ENCODE measurements at regions not wholly inside any gene's neighbourhood (a gene's known extent, or its start where the extent isn't known, plus 50 kb on each side); places are given as distances from the start of the nearest gene placed in this dataset.
"Not testable (repeated sequence)": the region's sequence is repeated elsewhere in the genome, so short reads cannot be mapped to it uniquely, and the experiment has no call there.

- no peaks in the 10 kb centered on the region for H3K27me3 ChIP-seq (ENCODE audit: control insufficient read depth in 1 of 2, insufficient read depth in 2 of 2, low read length in 2 of 2)
- H3K4me3 ChIP-seq (ENCODE audit: low read length in 2 of 2): no peak overlapping the region
- H3K9me3 ChIP-seq (ENCODE audit: control insufficient read depth in 2 of 2, low read length in 2 of 2): no peaks in the 10 kb centered on the region
Measured at GRCh38 chr10:8306685-8307364, 252.3 kb downstream of the GATA3 start.

GRCh38 chr10:8310930-8311329 lies 256.4 kb downstream of the GATA3 start:
- no peak overlapping the region for H3K9ac ChIP-seq (ENCODE audit: low read length in 2 of 2)
- H3K9me3 ChIP-seq (ENCODE audit: control insufficient read depth in 2 of 2, low read length in 2 of 2): no peaks in the 10 kb centered on the region
- H3K4me3 ChIP-seq (ENCODE audit: low read length in 2 of 2): no peak overlapping the region
- H3K27me3 ChIP-seq (ENCODE audit: control insufficient read depth in 1 of 2, insufficient read depth in 2 of 2, low read length in 2 of 2): peaks cover 0 to 2% of the 10 kb centered on the region in 2 donors
- H3K36me3 ChIP-seq (ENCODE audit: control insufficient read depth in 2 of 2, insufficient read depth in 2 of 2, low read length in 2 of 2): no peaks in the 10 kb centered on the region
- H3K4me1 ChIP-seq (ENCODE audit: control insufficient read depth, insufficient read depth, low read length): no peaks in the 10 kb centered on the region
- H3K27ac ChIP-seq (ENCODE audit: low read length): no peak overlapping the region

More at GRCh38 chr10:8306685-8307364, 252.3 kb downstream of the GATA3 start:
- Histone ChIP-seq H3K4me1 (ENCODE audit: control insufficient read depth, insufficient read depth, low read length) (no peaks in the 10 kb centered on the region), H3K9ac (ENCODE audit: low read length in 2 of 2) (no peak overlapping the region), H3K27ac (ENCODE audit: low read length) (no peak overlapping the region), H3K36me3 (ENCODE audit: control insufficient read depth in 2 of 2, insufficient read depth in 2 of 2, low read length in 2 of 2) (no peaks in the 10 kb centered on the region)

- Histone ChIP-seq H3K4me3 (ENCODE audit: low read length in 2 of 2) (no peak overlapping the region), H3K4me1 (ENCODE audit: control insufficient read depth, insufficient read depth, low read length) (no peaks in the 10 kb centered on the region), H3K36me3 (ENCODE audit: control insufficient read depth in 2 of 2, insufficient read depth in 2 of 2, low read length in 2 of 2) (no peaks in the 10 kb centered on the region), H3K27ac (ENCODE audit: low read length) (no peak overlapping the region), H3K9me3 (ENCODE audit: control insufficient read depth in 2 of 2, low read length in 2 of 2) (no peaks in the 10 kb centered on the region), H3K27me3 (ENCODE audit: control insufficient read depth in 1 of 2, insufficient read depth in 2 of 2, low read length in 2 of 2) (peaks cover 0 to 2% of the 10 kb centered on the region in 2 donors), H3K9ac (ENCODE audit: low read length in 2 of 2) (no peak overlapping the region)
Measured at GRCh38 chr10:8311526-8312070, 257.1 kb downstream of the GATA3 start.

GRCh38 chr10:8312079-8312478 lies 257.6 kb downstream of the GATA3 start:
- Histone ChIP-seq H3K27me3 (ENCODE audit: control insufficient read depth in 1 of 2, insufficient read depth in 2 of 2, low read length in 2 of 2) (peaks cover 0 to 2% of the 10 kb centered on the region in 2 donors), H3K9me3 (ENCODE audit: control insufficient read depth in 2 of 2, low read length in 2 of 2) (no peaks in the 10 kb centered on the region), H3K36me3 (ENCODE audit: control insufficient read depth in 2 of 2, insufficient read depth in 2 of 2, low read length in 2 of 2) (no peaks in the 10 kb centered on the region), H3K27ac (ENCODE audit: low read length) (no peak overlapping the region), H3K9ac (ENCODE audit: low read length in 2 of 2) (no peak overlapping the region), H3K4me1 (ENCODE audit: control insufficient read depth, insufficient read depth, low read length) (no peaks in the 10 kb centered on the region), H3K4me3 (ENCODE audit: low read length in 2 of 2) (no peak overlapping the region)

GRCh38 chr10:8312781-8313180 lies 258.3 kb downstream of the GATA3 start:
- H3K4me3 ChIP-seq (ENCODE audit: low read length in 2 of 2): no peak overlapping the region
- H3K9me3 ChIP-seq (ENCODE audit: control insufficient read depth in 2 of 2, low read length in 2 of 2): no peaks in the 10 kb centered on the region
- H3K27ac ChIP-seq (ENCODE audit: low read length): no peak overlapping the region
- H3K27me3 ChIP-seq (ENCODE audit: control insufficient read depth in 1 of 2, insufficient read depth in 2 of 2, low read length in 2 of 2): peaks cover 0 to 2% of the 10 kb centered on the region in 2 donors
- H3K4me1 ChIP-seq (ENCODE audit: control insufficient read depth, insufficient read depth, low read length): no peaks in the 10 kb centered on the region
- no peak overlapping the region for H3K9ac ChIP-seq (ENCODE audit: low read length in 2 of 2)
- no peaks in the 10 kb centered on the region for H3K36me3 ChIP-seq (ENCODE audit: control insufficient read depth in 2 of 2, insufficient read depth in 2 of 2, low read length in 2 of 2)

- Histone ChIP-seq H3K9ac (ENCODE audit: low read length in 2 of 2) (no peak overlapping the region), H3K27me3 (ENCODE audit: control insufficient read depth in 1 of 2, insufficient read depth in 2 of 2, low read length in 2 of 2) (peaks cover 0 to 2% of the 10 kb centered on the region in 2 donors), H3K27ac (ENCODE audit: low read length) (no peak overlapping the region), H3K9me3 (ENCODE audit: control insufficient read depth in 2 of 2, low read length in 2 of 2) (no peaks in the 10 kb centered on the region), H3K4me3 (ENCODE audit: low read length in 2 of 2) (no peak overlapping the region), H3K4me1 (ENCODE audit: control insufficient read depth, insufficient read depth, low read length) (no peaks in the 10 kb centered on the region), H3K36me3 (ENCODE audit: control insufficient read depth in 2 of 2, insufficient read depth in 2 of 2, low read length in 2 of 2) (no peaks in the 10 kb centered on the region)
Measured at GRCh38 chr10:8314486-8314885, 260.0 kb downstream of the GATA3 start.

GRCh38 chr10:8315619-8316021 lies 261.1 kb downstream of the GATA3 start:
- Histone ChIP-seq H3K4me1 (ENCODE audit: control insufficient read depth, insufficient read depth, low read length) (no peaks in the 10 kb centered on the region), H3K9ac (ENCODE audit: low read length in 2 of 2) (no peak overlapping the region), H3K27me3 (ENCODE audit: control insufficient read depth in 1 of 2, insufficient read depth in 2 of 2, low read length in 2 of 2) (peaks cover 0 to 2% of the 10 kb centered on the region in 2 donors), H3K4me3 (ENCODE audit: low read length in 2 of 2) (no peak overlapping the region), H3K9me3 (ENCODE audit: control insufficient read depth in 2 of 2, low read length in 2 of 2) (no peaks in the 10 kb centered on the region), H3K36me3 (ENCODE audit: control insufficient read depth in 2 of 2, insufficient read depth in 2 of 2, low read length in 2 of 2) (no peaks in the 10 kb centered on the region), H3K27ac (ENCODE audit: low read length) (no peak overlapping the region)

GRCh38 chr10:8316284-8316683 lies 261.8 kb downstream of the GATA3 start:
- Histone ChIP-seq H3K9me3 (ENCODE audit: control insufficient read depth in 2 of 2, low read length in 2 of 2) (no peaks in the 10 kb centered on the region), H3K4me3 (ENCODE audit: low read length in 2 of 2) (no peak overlapping the region), H3K4me1 (ENCODE audit: control insufficient read depth, insufficient read depth, low read length) (no peaks in the 10 kb centered on the region), H3K27ac (ENCODE audit: low read length) (no peak overlapping the region), H3K36me3 (ENCODE audit: control insufficient read depth in 2 of 2, insufficient read depth in 2 of 2, low read length in 2 of 2) (no peaks in the 10 kb centered on the region), H3K9ac (ENCODE audit: low read length in 2 of 2) (no peak overlapping the region), H3K27me3 (ENCODE audit: control insufficient read depth in 1 of 2, insufficient read depth in 2 of 2, low read length in 2 of 2) (peaks cover 0 to 2% of the 10 kb centered on the region in 2 donors)

GRCh38 chr10:8318429-8318828 lies 263.9 kb downstream of the GATA3 start:
- not testable (repeated sequence) for H3K4me1 ChIP-seq (ENCODE audit: control insufficient read depth, insufficient read depth, low read length); H3K4me3 ChIP-seq (ENCODE audit: low read length in 2 of 2); H3K36me3 ChIP-seq (ENCODE audit: control insufficient read depth in 2 of 2, insufficient read depth in 2 of 2, low read length in 2 of 2); H3K9me3 ChIP-seq (ENCODE audit: control insufficient read depth in 2 of 2, low read length in 2 of 2); H3K9ac ChIP-seq (ENCODE audit: low read length in 2 of 2); H3K27ac ChIP-seq (ENCODE audit: low read length); H3K27me3 ChIP-seq (ENCODE audit: control insufficient read depth in 1 of 2, insufficient read depth in 2 of 2, low read length in 2 of 2)

GRCh38 chr10:8318956-8319355 lies 264.5 kb downstream of the GATA3 start:
- Histone ChIP-seq H3K4me3 (ENCODE audit: low read length in 2 of 2) (no peak overlapping the region), H3K4me1 (ENCODE audit: control insufficient read depth, insufficient read depth, low read length) (no peaks in the 10 kb centered on the region), H3K9ac (ENCODE audit: low read length in 2 of 2) (no peak overlapping the region), H3K9me3 (ENCODE audit: control insufficient read depth in 2 of 2, low read length in 2 of 2) (no peaks in the 10 kb centered on the region), H3K36me3 (ENCODE audit: control insufficient read depth in 2 of 2, insufficient read depth in 2 of 2, low read length in 2 of 2) (no peaks in the 10 kb centered on the region), H3K27me3 (ENCODE audit: control insufficient read depth in 1 of 2, insufficient read depth in 2 of 2, low read length in 2 of 2) (no peaks in the 10 kb centered on the region), H3K27ac (ENCODE audit: low read length) (no peak overlapping the region)

- Histone ChIP-seq H3K36me3 (ENCODE audit: control insufficient read depth in 2 of 2, insufficient read depth in 2 of 2, low read length in 2 of 2) (no peaks in the 10 kb centered on the region), H3K9me3 (ENCODE audit: control insufficient read depth in 2 of 2, low read length in 2 of 2) (no peaks in the 10 kb centered on the region), H3K27me3 (ENCODE audit: control insufficient read depth in 1 of 2, insufficient read depth in 2 of 2, low read length in 2 of 2) (no peaks in the 10 kb centered on the region), H3K27ac (ENCODE audit: low read length) (no peak overlapping the region), H3K9ac (ENCODE audit: low read length in 2 of 2) (no peak overlapping the region), H3K4me3 (ENCODE audit: low read length in 2 of 2) (no peak overlapping the region), H3K4me1 (ENCODE audit: control insufficient read depth, insufficient read depth, low read length) (no peaks in the 10 kb centered on the region)
Measured at GRCh38 chr10:8319704-8320103, 265.2 kb downstream of the GATA3 start.
